Breast epithelium (tissue), 4 donors: ENCODE measurements at regions not wholly inside any gene's neighbourhood (a gene's known extent, or its start where the extent isn't known, plus 50 kb on each side); places are given as distances from the start of the nearest gene placed in this dataset.

ENCODE experiments used
- DNase-seq, 2 donors: peaks; one replicate each; pipeline ENCODE4 v3.0.0-alpha.2; 2019; ENCODE audit warnings: low spot score in 2 of 2
- H3K27ac ChIP-seq, 2 donors: fragments of 200-600 bp; sonication (generic) in 1 of 2; one replicate each; pipeline ENCODE4 v1.5.1; 2016 to 2019; ENCODE audit warnings: mild to moderate bottlenecking in 1 of 2
- H3K27me3 ChIP-seq, 2 donors: fragments of 200-600 bp; sonication (generic) in 1 of 2; one replicate each; pipeline versions ENCODE4 v1.5.1 to v1.6.0; 2017 to 2019; ENCODE audit warnings: control low read depth in 1 of 2, mild to moderate bottlenecking in 1 of 2
- H3K36me3 ChIP-seq: fragments of 200-600 bp; one replicate; pipeline ENCODE4 v1.5.1; 2019
- H3K4me1 ChIP-seq, 2 donors: fragments of 200-600 bp; sonication (generic); one replicate each; pipeline ENCODE4 v1.5.1; 2016 to 2019; ENCODE audit warnings: control low read depth in 1 of 2
- H3K4me3 ChIP-seq, 3 donors: fragments of 200-600 bp; sonication (generic); 1 replicate in 2 of 3; 2 replicates in 1 of 3; pipeline ENCODE4 v1.5.1; 2016 to 2019; ENCODE audit warnings: mild to moderate bottlenecking in 3 of 3, moderate library complexity in 2 of 3
- H3K9me3 ChIP-seq, 2 donors: fragments of 200-600 bp; sonication (generic) in 1 of 2; one replicate each; pipeline ENCODE4 v1.5.1; 2016 to 2019; ENCODE audit warnings: control low read depth in 1 of 2
- CTCF ChIP-seq, 3 donors: fragments of 450-650 bp; IDR thresholded peaks; one replicate each; pipeline ENCODE4 v1.5.1; 2016 to 2017; ENCODE audit warnings: antibody characterized with exemption in 3 of 3, mild to moderate bottlenecking in 3 of 3, moderate library complexity in 3 of 3
- POLR2A ChIP-seq: fragments of 450-650 bp; IDR thresholded peaks from one replicate; pipeline ENCODE4 v1.6.1; 2016; ENCODE audit warnings: antibody characterized with exemption, mild to moderate bottlenecking, moderate library complexity
- POLR2AphosphoS5 ChIP-seq, 3 donors: sonication (generic); formaldehyde crosslinking; IDR thresholded peaks; one replicate each; pipeline ENCODE4 v1.6.1; 2017; ENCODE audit warnings: antibody characterized with exemption in 3 of 3
- intact Hi-C: fragments of 100-400 bp; cut with DNase I; formaldehyde crosslinking; loops from one replicate; pipeline ENCODE4 v1.15.1; 2023; ENCODE audit warnings: low total_unique reads

DNA sequence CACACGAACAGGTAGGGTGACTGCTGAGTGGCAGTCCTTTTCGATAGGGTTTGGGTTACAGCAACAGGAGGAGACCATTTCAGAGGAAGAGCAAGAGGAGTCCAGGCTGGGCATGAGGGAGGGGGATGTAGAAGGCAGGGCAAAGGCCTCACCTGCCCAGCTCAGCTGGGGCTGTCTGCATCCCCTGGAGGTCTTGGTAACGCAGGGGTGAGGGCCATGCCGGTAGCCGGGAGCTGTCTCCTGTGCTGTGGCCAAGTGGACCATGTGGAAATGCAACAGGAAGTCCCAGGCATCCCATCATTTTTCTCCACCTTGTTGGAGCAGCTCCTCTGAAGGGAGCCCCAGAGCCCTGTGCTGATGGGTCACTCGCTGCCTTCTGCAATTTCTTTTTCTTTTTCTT lies 105.4 kb upstream of the C1orf174 start:
- Histone ChIP-seq H3K9me3 (peaks cover 4 to 5% of the 10 kb centered on the region in 2 donors), H3K36me3 (no peaks in the 10 kb centered on the region), H3K27ac (no peak overlapping the region), H3K4me3 (no peak overlapping the region), H3K27me3 (no peaks in the 10 kb centered on the region), H3K4me1 (no peaks in the 10 kb centered on the region)
- DNase-seq: no peak
- TF ChIP-seq POLR2A: no peak
- TF ChIP-seq CTCF (IDR thresholded peaks at IDR 0.05): no peak
- TF ChIP-seq POLR2AphosphoS5 (IDR thresholded peaks at IDR 0.05): no peak
- intact Hi-C loops: no loop called here

DNA sequence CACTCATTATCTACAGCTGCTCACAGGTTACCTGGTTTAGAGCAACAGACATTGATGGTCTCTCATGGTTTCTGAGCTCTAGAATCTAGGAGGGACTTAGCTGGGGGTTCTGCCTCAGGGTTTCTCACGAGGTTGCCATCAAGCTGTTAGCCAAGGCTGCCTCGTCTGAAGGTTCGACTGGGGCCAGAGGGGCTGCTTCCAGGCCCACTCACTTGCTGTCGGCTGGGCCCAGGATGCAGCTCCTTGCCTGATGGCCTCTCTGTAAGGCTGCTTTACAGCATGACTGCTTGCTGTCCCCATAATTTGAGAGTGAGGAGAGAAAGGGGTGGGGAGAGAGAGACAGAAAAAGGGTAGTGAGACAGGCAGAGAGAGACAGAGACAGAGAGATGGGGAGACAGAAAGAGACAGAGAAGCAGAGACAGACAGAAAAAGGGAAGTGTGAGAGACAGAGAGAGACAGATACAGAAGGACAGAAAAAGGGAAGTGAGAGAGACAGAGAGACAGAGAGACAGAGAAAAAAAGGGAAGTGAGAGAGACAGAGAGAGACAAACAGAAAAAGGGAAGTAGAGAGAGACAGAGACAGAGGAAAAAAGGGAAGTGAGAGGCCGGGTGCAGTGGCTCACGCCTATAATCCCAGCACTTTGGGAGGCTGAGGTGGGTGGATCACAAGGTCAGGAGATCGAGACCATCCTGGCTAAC lies 106.8 kb upstream of the C1orf174 start:
- no peak for DNase-seq
- peaks cover 4 to 5% of the 10 kb centered on the region in 2 donors for H3K9me3 ChIP-seq
- no peaks in the 10 kb centered on the region for H3K36me3 ChIP-seq
- intact Hi-C loops: no loop called here
- H3K27ac ChIP-seq: no peak overlapping the region
- no peaks in the 10 kb centered on the region for H3K4me1 ChIP-seq
- TF ChIP-seq POLR2AphosphoS5 (IDR thresholded peaks at IDR 0.05) (no peak), POLR2A (no peak), CTCF (IDR thresholded peaks at IDR 0.05) (no peak)
- no peak overlapping the region for H3K4me3 ChIP-seq
- H3K27me3 ChIP-seq: peaks cover 0 to 3% of the 10 kb centered on the region in 2 donors

DNA sequence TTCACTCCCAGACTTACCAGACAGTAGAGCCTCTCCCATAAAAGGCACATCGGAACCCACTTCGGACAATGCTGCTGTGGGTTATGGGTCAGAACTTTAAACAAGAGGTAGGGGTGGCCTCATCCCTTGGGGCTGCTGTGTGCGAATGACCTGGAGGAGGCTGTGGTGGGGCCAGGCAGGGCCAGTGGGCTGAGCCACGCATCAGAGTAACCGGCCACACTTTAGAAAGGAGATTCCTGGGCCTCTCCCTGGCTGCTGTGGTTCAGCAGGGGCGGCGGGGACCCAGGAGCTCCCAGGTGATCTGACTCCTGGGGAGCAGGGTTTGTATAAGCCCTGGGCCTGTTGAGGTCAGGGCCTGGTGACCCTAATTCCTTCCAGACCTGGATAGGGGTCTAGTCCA lies 110.2 kb upstream of the C1orf174 start:
- no peak overlapping the region for H3K27ac ChIP-seq
- H3K9me3 ChIP-seq: peaks cover 4 to 5% of the 10 kb centered on the region in 2 donors
- no peaks in the 10 kb centered on the region for H3K4me1 ChIP-seq
- no peak for TF ChIP-seq POLR2A
- no peak for TF ChIP-seq CTCF (IDR thresholded peaks at IDR 0.05)
- TF ChIP-seq POLR2AphosphoS5 (IDR thresholded peaks at IDR 0.05): no peak
- no peak for DNase-seq
- intact Hi-C loops: loop anchor here (5.0 kb wide), 1 partner anchor 1377 kb away; no protein-coding TSS in a partner anchor
- no peaks in the 10 kb centered on the region for H3K36me3 ChIP-seq
- H3K4me3 ChIP-seq: no peak overlapping the region
- peaks cover 0 to 3% of the 10 kb centered on the region in 2 donors for H3K27me3 ChIP-seq

- peaks cover 4 to 5% of the 10 kb centered on the region in 2 donors for H3K9me3 ChIP-seq
- no peak overlapping the region for H3K4me3 ChIP-seq
- no peaks in the 10 kb centered on the region for H3K36me3 ChIP-seq
- H3K27ac ChIP-seq: no peak overlapping the region
- intact Hi-C loops: loop anchor here (5.0 kb wide), 1 partner anchor 1376 kb away; no protein-coding TSS in a partner anchor
- DNase-seq: no peak
- peaks cover 0 to 3% of the 10 kb centered on the region in 2 donors for H3K27me3 ChIP-seq
- no peak for TF ChIP-seq POLR2AphosphoS5 (IDR thresholded peaks at IDR 0.05)
- no peak for TF ChIP-seq POLR2A
- TF ChIP-seq CTCF (IDR thresholded peaks at IDR 0.05): no peak
- H3K4me1 ChIP-seq: no peaks in the 10 kb centered on the region
These were observed 110.9 kb upstream of the C1orf174 start for GRCh38 chr1:4010814-4011605.
